Thyroid gland (tissue), 4 donors: ENCODE measurements at regions not wholly inside any gene's neighbourhood (a gene's known extent, or its start where the extent isn't known, plus 50 kb on each side); places are given as distances from the start of the nearest gene placed in this dataset.

Experiments used
- DNase-seq, 2 donors: peaks; one replicate each; pipeline ENCODE4 v3.0.0-alpha.2; 2019
- H3K27ac ChIP-seq, 3 donors: fragments of 200-600 bp; sonication (generic); 1 replicate in 2 of 3; 2 replicates in 1 of 3; pipeline ENCODE4 v1.5.1; 2016 to 2019; ENCODE audit warnings: mild to moderate bottlenecking in 1 of 3, moderate library complexity in 1 of 3
- H3K27me3 ChIP-seq: fragments of 200-600 bp; sonication (generic); one replicate; pipeline ENCODE4 v1.5.1; 2019
- H3K36me3 ChIP-seq, 2 donors: fragments of 200-600 bp; sonication (generic); one replicate each; pipeline ENCODE4 v1.5.1; 2016 to 2019
- H3K4me1 ChIP-seq, 2 donors: fragments of 200-600 bp; sonication (generic); one replicate each; pipeline ENCODE4 v1.5.1; 2017 to 2019
- H3K4me3 ChIP-seq, 3 donors: fragments of 200-600 bp; sonication (generic); replicated peaks in 1 of 3; 1 replicate in 2 of 3; 2 replicates in 1 of 3; pipeline ENCODE4 v1.5.1; 2016; ENCODE audit warnings: mild to moderate bottlenecking in 1 of 3
- H3K9me3 ChIP-seq: fragments of 200-600 bp; sonication (generic); one replicate; pipeline ENCODE4 v1.5.1; 2017
- CTCF ChIP-seq, 6 experiments: fragments of 200-600 bp in 3 of 6; fragments of 450-650 bp in 3 of 6; sonication (generic) in 3 of 6; IDR thresholded peaks; one replicate each; pipeline ENCODE4 v1.5.1; 2016 to 2019; ENCODE audit warnings: antibody characterized with exemption in 6 of 6, mild to moderate bottlenecking in 2 of 6, inconsistent platforms in 1 of 6, moderate library complexity in 1 of 6
- POLR2A ChIP-seq, 2 donors: fragments of 450-650 bp; IDR thresholded peaks; one replicate each; pipeline ENCODE4 v1.6.1; 2017; ENCODE audit warnings: antibody characterized with exemption in 2 of 2, mild to moderate bottlenecking in 2 of 2, moderate library complexity in 1 of 2
- WGBS, 2 donors: methylation state at CpG; one replicate each; pipeline ENCODE4 v1.1.5; 2017; 5-methylcytosine and 5-hydroxymethylcytosine counted together
- intact Hi-C: fragments of 100-400 bp; cut with DNase I; formaldehyde crosslinking; loops from one replicate; pipeline ENCODE4 v1.15.1; 2023

- 17 to 23% methylated on average over 5 of the region's 5 CpGs for WGBS, 2 donors
- H3K27ac ChIP-seq = peak overlapping the region in 2 of 3 donors; percentile 62 to 72
- H3K27me3 ChIP-seq = no peaks in the 10 kb centered on the region
- peaks cover 17 to 21% of the 10 kb centered on the region in 2 donors for H3K4me1 ChIP-seq
- H3K36me3 ChIP-seq = no peaks in the 10 kb centered on the region
- H3K9me3 ChIP-seq = no peaks in the 10 kb centered on the region
- DNase-seq = peak; percentile 58 to 70
- intact Hi-C loops = loop anchor here (5.0 kb wide), 2 partner anchors 84 to 159 kb away; partner anchors contain the start of gene LRRC58
- no peak overlapping the region for H3K4me3 ChIP-seq
- no peak for TF ChIP-seq CTCF (IDR thresholded peaks at IDR 0.05)
- TF ChIP-seq POLR2A (IDR thresholded peaks at IDR 0.05) = no peak
Measured at GRCh38 chr3:120506076-120506827, 55.5 kb upstream of the FSTL1 start.

- no peak for TF ChIP-seq POLR2A (IDR thresholded peaks at IDR 0.05)
- no peak for TF ChIP-seq CTCF (IDR thresholded peaks at IDR 0.05)
- Histone ChIP-seq H3K9me3 (no peaks in the 10 kb centered on the region), H3K4me3 (no peak overlapping the region), H3K27ac (no peak overlapping the region), H3K27me3 (no peaks in the 10 kb centered on the region), H3K36me3 (no peaks in the 10 kb centered on the region), H3K4me1 (peaks cover 17 to 21% of the 10 kb centered on the region in 2 donors)
- 93% methylated on average over 5 of the region's 5 CpGs for WGBS, 2 donors
- DNase-seq = no peak
- intact Hi-C loops = no loop called here
Measured at GRCh38 chr3:120503727-120504616, 53.2 kb upstream of the FSTL1 start.

- DNase-seq = no peak
- 94 to 96% methylated on average over 8 of the region's 8 CpGs for WGBS, 2 donors
- Histone ChIP-seq H3K4me1 (peaks cover 15 to 19% of the 10 kb centered on the region in 2 donors), H3K36me3 (no peaks in the 10 kb centered on the region), H3K27me3 (no peaks in the 10 kb centered on the region), H3K27ac (no peak overlapping the region), H3K9me3 (no peaks in the 10 kb centered on the region), H3K4me3 (no peak overlapping the region)
- intact Hi-C loops = no loop called here
- no peak for TF ChIP-seq POLR2A (IDR thresholded peaks at IDR 0.05)
- TF ChIP-seq CTCF (IDR thresholded peaks at IDR 0.05) = no peak
Measured at GRCh38 chr3:120502116-120502515, 51.3 kb upstream of the FSTL1 start.
